GM12874 (cell line): ENCODE measurements at regions not wholly inside any gene's neighbourhood (a gene's known extent, or its start where the extent isn't known, plus 50 kb on each side); places are given as distances from the start of the nearest gene placed in this dataset.

Experiments used
- TF ChIP-seq, protein P1 (sequence below): IDR thresholded peaks from 2 replicates; pipeline ENCODE4 v1.5.1; 2011; ENCODE audit warnings: low read depth, mild to moderate bottlenecking, control low read depth, low read length, moderate library complexity; ENCODE audit not compliant: insufficient read depth

DNA sequence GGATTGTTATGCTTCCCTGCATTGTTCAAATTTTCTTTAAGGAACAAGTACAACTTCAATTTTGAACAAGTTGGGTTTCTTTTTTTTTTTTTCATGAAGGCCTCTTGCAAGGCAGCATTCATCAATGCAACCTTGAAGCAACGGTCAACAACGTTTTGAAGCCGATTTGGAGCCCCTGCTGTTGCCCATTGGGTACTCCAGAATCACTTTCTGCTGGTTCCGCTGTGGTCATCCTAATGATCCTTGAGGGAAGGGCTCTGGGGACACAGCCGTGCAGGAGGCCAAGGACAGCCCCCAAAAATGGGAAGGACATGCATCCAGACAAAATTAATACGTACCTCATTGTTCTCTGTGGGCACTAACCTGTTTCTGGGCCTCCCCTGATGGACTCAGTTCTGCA is 84.6 kb upstream of the MGMT start:
- TF ChIP-seq, protein P1, sequence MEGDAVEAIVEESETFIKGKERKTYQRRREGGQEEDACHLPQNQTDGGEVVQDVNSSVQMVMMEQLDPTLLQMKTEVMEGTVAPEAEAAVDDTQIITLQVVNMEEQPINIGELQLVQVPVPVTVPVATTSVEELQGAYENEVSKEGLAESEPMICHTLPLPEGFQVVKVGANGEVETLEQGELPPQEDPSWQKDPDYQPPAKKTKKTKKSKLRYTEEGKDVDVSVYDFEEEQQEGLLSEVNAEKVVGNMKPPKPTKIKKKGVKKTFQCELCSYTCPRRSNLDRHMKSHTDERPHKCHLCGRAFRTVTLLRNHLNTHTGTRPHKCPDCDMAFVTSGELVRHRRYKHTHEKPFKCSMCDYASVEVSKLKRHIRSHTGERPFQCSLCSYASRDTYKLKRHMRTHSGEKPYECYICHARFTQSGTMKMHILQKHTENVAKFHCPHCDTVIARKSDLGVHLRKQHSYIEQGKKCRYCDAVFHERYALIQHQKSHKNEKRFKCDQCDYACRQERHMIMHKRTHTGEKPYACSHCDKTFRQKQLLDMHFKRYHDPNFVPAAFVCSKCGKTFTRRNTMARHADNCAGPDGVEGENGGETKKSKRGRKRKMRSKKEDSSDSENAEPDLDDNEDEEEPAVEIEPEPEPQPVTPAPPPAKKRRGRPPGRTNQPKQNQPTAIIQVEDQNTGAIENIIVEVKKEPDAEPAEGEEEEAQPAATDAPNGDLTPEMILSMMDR: no peak

DNA sequence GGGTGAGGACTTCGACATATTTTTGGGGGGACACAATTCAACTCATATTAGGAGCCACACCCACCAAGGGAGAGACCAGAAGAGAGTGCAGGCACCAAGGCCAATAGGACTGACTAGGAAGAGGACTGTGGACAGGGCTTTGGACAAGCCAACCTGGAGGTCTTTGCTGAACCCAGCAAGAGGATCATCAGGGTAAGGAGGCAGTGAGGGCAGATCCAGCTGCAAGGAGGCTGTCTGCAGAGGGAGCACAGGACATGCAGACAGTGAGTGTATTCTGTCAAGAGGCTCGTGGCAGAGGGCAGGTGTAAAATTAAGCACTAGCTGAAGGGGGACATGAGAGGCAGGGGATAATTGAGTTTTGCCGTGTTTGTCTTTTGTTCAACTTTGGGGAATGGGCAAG is 83.4 kb upstream of the MGMT start:
- TF ChIP-seq, protein P1: no peak

DNA sequence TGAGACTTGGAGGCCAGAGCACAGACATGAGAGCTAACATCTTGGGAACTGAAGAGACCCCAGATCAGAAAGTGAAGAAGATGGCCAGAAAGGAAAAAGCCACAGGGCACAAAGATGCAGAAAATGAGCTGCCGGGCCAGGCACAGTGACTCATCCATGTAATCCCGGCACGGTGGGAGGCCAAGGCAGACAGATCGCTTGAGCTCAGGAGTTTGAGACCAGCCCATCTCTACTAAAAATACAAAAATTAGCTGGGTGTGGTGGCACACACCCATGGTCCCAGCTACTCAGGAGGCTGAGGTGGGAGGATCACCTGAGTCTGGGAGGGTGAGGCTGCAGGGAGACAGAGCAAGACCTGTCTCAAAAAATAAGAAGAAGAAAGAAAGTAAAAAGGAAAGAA is 81.4 kb upstream of the MGMT start:
- TF ChIP-seq, protein P1: no peak

DNA sequence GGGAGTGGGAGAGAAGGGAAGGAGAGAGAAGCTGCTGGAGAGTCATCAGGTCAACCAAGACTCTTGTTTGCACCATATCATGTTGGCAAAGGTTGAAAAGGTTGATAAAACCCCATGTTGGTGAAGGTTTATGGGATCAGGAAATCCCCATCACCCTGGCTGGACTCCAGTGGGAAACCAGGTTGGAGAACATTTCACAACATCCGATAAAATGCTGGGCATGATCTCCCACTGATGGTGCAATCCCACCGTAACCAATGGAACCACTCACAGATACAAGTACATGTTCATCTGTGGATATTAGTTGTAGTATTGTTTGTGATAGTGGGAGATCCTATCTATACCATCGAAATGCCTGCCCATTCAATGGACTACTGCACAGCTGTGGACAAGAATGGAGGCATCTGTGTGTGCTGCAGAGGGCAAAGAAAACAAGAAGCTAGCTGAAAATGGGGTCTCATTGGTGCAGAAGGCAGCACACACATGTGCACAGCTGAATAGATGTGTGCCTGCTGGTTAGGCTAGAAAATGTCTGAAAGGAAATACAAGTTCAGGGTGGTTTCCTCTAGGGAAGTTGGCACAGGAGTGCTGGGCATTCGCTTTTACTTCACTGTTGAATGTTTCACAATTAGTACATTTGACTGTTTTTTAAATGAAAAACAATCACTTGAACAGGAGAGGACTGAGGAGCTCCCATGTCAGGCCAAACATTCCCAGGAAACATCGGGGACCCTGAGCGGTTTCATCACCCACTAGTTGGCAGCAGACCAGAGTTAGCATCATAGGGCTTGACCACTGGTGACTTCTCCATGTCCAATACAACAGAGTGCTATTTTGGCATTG is 80.4 kb upstream of the MGMT start:
- TF ChIP-seq, protein P1: no peak

DNA sequence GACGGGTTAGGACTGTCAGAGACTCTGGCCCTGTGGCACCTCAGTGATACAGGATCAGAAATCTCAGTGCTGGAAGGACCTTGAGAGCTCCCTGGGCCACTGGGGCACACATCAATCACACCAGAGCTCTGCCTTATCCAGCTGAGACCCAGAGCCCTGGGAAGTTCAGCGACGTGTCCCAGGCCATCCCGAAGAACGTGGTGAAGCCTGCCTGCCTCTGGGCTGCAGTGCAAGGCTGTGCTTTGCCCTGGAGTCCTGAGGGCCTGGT is 79.8 kb upstream of the MGMT start:
- TF ChIP-seq, protein P1: no peak

DNA sequence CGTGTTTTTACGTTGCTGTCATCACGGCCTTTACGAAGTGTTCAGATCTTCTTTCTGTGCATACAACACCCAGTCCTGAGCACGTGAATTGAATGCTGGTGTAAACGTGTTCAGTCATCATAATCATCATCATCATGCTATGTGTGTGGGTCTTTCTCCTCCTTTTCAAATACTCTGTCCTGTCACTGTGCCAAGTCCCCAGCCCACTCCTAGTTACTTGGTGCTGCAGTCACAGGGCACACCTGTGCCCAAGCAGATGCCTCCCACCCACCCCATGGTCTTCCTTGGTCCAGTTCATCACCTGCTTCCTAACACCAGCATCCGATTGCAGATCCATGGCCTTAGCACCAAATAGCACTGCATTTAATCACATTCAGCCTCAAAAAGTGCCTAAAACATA is 78.6 kb upstream of the MGMT start:
- TF ChIP-seq, protein P1: no peak

DNA sequence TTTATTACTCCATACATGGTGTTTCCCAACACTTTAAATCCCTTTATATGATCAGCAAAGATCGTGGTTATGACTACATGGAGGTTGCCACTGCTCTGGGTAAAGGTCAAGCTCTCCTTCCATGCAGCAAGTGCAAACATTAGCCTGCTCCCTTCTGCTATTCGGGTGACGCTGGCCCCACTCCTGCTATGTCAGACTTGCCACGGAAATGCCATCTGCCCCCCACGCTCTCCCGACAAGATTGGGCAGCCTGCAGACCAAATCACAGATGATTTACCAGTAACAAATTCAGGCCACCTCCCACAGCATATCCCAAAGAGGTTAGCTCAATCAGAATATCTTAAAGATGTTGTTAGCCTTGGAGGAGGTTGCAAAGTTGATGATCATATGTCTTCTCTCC is 77.8 kb upstream of the MGMT start:
- TF ChIP-seq, protein P1: no peak
